HUES48 (cell line): ENCODE measurements at regions not wholly inside any gene's neighbourhood (a gene's known extent, or its start where the extent isn't known, plus 50 kb on each side); places are given as distances from the start of the nearest gene placed in this dataset.

Experiments used
- H3K27ac ChIP-seq: one replicate; pipeline ENCODE4 v1.7.0; 2013; ENCODE audit warnings: low read depth, low read length, inconsistent platforms
- H3K27me3 ChIP-seq: 2 replicates; pipeline ENCODE4 v1.6.1; 2013; ENCODE audit warnings: mild to moderate bottlenecking, low read length; ENCODE audit not compliant: control insufficient read depth, insufficient read depth
- H3K36me3 ChIP-seq: 2 replicates; pipeline ENCODE4 v1.6.1; 2013; ENCODE audit warnings: low read length; ENCODE audit not compliant: control insufficient read depth, insufficient read depth
- H3K4me1 ChIP-seq: 2 replicates; pipeline ENCODE4 v1.6.1; 2013; ENCODE audit warnings: mild to moderate bottlenecking, low read length; ENCODE audit not compliant: control insufficient read depth, insufficient read depth
- H3K4me3 ChIP-seq: 2 replicates; pipeline ENCODE4 v1.5.1; 2013; ENCODE audit warnings: mild to moderate bottlenecking, low read depth, low read length
- H3K9ac ChIP-seq: 2 replicates; pipeline ENCODE4 v1.6.1; 2013; ENCODE audit warnings: mild to moderate bottlenecking, low read depth, low read length, moderate library complexity
- H3K9me3 ChIP-seq: 2 replicates; pipeline ENCODE4 v1.6.1; 2013; ENCODE audit warnings: low read length; ENCODE audit not compliant: control insufficient read depth, insufficient read depth

- H3K9ac ChIP-seq = no peak overlapping the region
- H3K27me3 ChIP-seq = no peaks in the 10 kb centered on the region
- no peak overlapping the region for H3K4me3 ChIP-seq
- no peak overlapping the region for H3K27ac ChIP-seq
- no peaks in the 10 kb centered on the region for H3K36me3 ChIP-seq
- no peaks in the 10 kb centered on the region for H3K9me3 ChIP-seq
- H3K4me1 ChIP-seq = no peaks in the 10 kb centered on the region
These were observed 487.6 kb downstream of the EFNB2 start for GRCh38 chr13:106047859-106048258.

DNA sequence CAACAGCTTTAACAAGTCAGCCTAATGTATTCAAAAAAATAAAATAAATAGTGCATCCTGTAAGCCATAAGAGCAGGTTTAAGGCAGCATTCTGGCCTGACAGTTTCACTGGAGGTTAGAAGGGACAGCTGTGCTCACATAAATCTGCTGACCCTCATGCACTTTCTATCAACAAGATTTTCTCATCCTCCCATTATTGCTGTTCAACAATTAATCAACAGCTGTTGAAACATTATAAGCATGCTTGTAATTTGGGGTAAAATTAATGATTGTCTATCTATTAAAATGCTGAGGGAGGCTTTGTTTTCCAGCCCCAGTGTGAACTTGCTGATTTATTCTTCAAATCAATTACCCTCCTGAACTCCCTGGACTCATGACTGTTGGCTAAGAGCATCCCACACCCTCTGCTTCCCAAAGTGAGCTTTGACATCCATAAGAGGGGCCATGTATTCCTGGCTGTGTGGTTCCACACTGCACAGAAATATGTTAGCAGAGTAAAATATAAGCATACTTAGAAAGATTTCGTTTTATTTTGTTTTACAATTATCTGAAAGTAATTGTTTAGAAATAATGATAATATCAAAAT, 492.4 kb downstream of the EFNB2 start:
- H3K36me3 ChIP-seq = no peaks in the 10 kb centered on the region
- no peaks in the 10 kb centered on the region for H3K9me3 ChIP-seq
- no peaks in the 10 kb centered on the region for H3K27me3 ChIP-seq
- no peaks in the 10 kb centered on the region for H3K4me1 ChIP-seq
- H3K9ac ChIP-seq = no peak overlapping the region
- H3K27ac ChIP-seq = no peak overlapping the region
- no peak overlapping the region for H3K4me3 ChIP-seq

- Histone ChIP-seq H3K4me1 (no peaks in the 10 kb centered on the region), H3K36me3 (no peaks in the 10 kb centered on the region), H3K4me3 (no peak overlapping the region), H3K27ac (no peak overlapping the region), H3K27me3 (no peaks in the 10 kb centered on the region), H3K9ac (no peak overlapping the region), H3K9me3 (no peaks in the 10 kb centered on the region)
These were observed 494.0 kb downstream of the EFNB2 start for GRCh38 chr13:106041445-106041844.

DNA sequence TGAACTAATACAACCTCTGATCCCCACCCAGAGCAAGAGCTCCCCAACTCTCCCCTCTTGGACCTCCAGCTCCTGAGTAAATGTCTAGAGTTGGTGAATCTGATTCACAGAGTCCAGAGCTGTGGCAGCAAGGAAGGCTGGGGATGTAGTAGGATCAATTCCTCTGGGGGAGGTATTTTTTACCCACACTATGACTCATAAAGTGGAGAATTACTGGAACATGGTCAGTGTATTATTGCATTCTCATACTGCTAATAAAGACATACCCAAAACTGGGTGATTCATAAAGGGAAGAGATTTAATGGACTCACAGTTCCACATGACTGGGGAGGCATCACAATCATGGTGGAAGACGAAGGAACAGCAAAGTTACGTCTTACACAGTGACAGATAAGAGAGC, 496.7 kb downstream of the EFNB2 start:
- no peaks in the 10 kb centered on the region for H3K27me3 ChIP-seq
- H3K4me1 ChIP-seq = no peaks in the 10 kb centered on the region
- H3K36me3 ChIP-seq = no peaks in the 10 kb centered on the region
- H3K4me3 ChIP-seq = no peak overlapping the region
- no peak overlapping the region for H3K9ac ChIP-seq
- H3K9me3 ChIP-seq = no peaks in the 10 kb centered on the region
- no peak overlapping the region for H3K27ac ChIP-seq

GRCh38 chr13:106036870-106037269, 498.6 kb downstream of the EFNB2 start:
- Histone ChIP-seq H3K4me3 (no peak overlapping the region), H3K9me3 (no peaks in the 10 kb centered on the region), H3K9ac (no peak overlapping the region), H3K27ac (no peak overlapping the region), H3K27me3 (no peaks in the 10 kb centered on the region), H3K4me1 (no peaks in the 10 kb centered on the region), H3K36me3 (no peaks in the 10 kb centered on the region)

- Histone ChIP-seq H3K4me1 (no peaks in the 10 kb centered on the region), H3K9me3 (no peaks in the 10 kb centered on the region)
These were observed 501.3 kb downstream of the EFNB2 start for GRCh38 chr13:106034201-106034600.

GRCh38 chr13:106033659-106034058, 501.8 kb downstream of the EFNB2 start:
- Histone ChIP-seq H3K4me3 (no peak overlapping the region), H3K36me3 (no peaks in the 10 kb centered on the region), H3K27ac (no peak overlapping the region), H3K27me3 (no peaks in the 10 kb centered on the region), H3K4me1 (no peaks in the 10 kb centered on the region), H3K9me3 (no peaks in the 10 kb centered on the region), H3K9ac (no peak overlapping the region)

More at GRCh38 chr13:106034201-106034600, 501.3 kb downstream of the EFNB2 start:
- Histone ChIP-seq H3K36me3 (no peaks in the 10 kb centered on the region), H3K9ac (no peak overlapping the region), H3K27me3 (no peaks in the 10 kb centered on the region), H3K27ac (no peak overlapping the region), H3K4me3 (no peak overlapping the region)

GRCh38 chr13:106032441-106032840, 503.0 kb downstream of the EFNB2 start:
- Histone ChIP-seq H3K4me3 (no peak overlapping the region), H3K27ac (no peak overlapping the region), H3K4me1 (no peaks in the 10 kb centered on the region), H3K9ac (no peak overlapping the region), H3K36me3 (no peaks in the 10 kb centered on the region), H3K27me3 (no peaks in the 10 kb centered on the region), H3K9me3 (no peaks in the 10 kb centered on the region)

- Histone ChIP-seq H3K27me3 (no peaks in the 10 kb centered on the region), H3K4me3 (no peak overlapping the region), H3K9me3 (no peaks in the 10 kb centered on the region), H3K9ac (no peak overlapping the region), H3K27ac (no peak overlapping the region), H3K4me1 (no peaks in the 10 kb centered on the region), H3K36me3 (no peaks in the 10 kb centered on the region)
These were observed 505.7 kb downstream of the EFNB2 start for GRCh38 chr13:106029676-106030290.

- Histone ChIP-seq H3K27ac (no peak overlapping the region), H3K27me3 (no peaks in the 10 kb centered on the region), H3K9me3 (no peaks in the 10 kb centered on the region), H3K4me1 (no peaks in the 10 kb centered on the region), H3K36me3 (no peaks in the 10 kb centered on the region), H3K9ac (no peak overlapping the region), H3K4me3 (no peak overlapping the region)
These were observed 506.6 kb downstream of the EFNB2 start for GRCh38 chr13:106028911-106029310.

GRCh38 chr13:106011600-106011999, 523.9 kb downstream of the EFNB2 start:
- H3K27ac ChIP-seq = no peak overlapping the region
- H3K36me3 ChIP-seq = no peaks in the 10 kb centered on the region
- H3K4me1 ChIP-seq = no peaks in the 10 kb centered on the region
- H3K27me3 ChIP-seq = no peaks in the 10 kb centered on the region
- H3K9me3 ChIP-seq = no peaks in the 10 kb centered on the region
- no peak overlapping the region for H3K9ac ChIP-seq
- no peak overlapping the region for H3K4me3 ChIP-seq
